GM18861 (cell line): ENCODE measurements at regions not wholly inside any gene's neighbourhood (a gene's known extent, or its start where the extent isn't known, plus 50 kb on each side); places are given as distances from the start of the nearest gene placed in this dataset.
"Not testable (repeated sequence)": the region's sequence is repeated elsewhere in the genome, so short reads cannot be mapped to it uniquely, and the experiment has no call there.

ENCODE experiments used
- ATAC-seq: cut with Tn5 transposase; IDR thresholded peaks from one replicate; pipeline ENCODE4 v1.9.1; 2021; ENCODE audit not compliant: unreplicated experiment

- no peak for ATAC-seq
Observed at GRCh38 chr4:137960371-137961050, 281.6 kb downstream of the SLC7A11 start.

- no peak for ATAC-seq
Observed at GRCh38 chr4:137957806-137958205, 284.3 kb downstream of the SLC7A11 start.

- ATAC-seq = no peak
Observed at GRCh38 chr4:137956256-137956655, 285.9 kb downstream of the SLC7A11 start.

DNA sequence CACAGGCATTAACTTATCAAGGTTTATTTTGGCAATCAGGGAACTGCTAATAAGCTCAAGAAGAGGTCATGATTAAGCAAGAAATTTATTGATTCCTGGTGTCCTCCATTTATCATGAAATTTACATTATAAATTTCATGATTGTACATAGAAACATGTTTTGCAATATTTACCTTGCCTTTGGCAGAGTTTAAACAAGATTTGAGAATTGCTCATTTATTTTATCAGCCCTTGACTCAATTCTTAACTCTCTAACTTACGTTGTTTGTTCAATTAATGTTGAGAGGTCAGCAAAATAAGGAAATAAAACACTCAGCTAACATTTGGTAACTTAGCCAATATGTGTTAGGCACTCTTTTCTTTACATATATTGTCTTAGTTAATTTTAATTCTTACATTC, 286.6 kb downstream of the SLC7A11 start:
- no peak for ATAC-seq

DNA sequence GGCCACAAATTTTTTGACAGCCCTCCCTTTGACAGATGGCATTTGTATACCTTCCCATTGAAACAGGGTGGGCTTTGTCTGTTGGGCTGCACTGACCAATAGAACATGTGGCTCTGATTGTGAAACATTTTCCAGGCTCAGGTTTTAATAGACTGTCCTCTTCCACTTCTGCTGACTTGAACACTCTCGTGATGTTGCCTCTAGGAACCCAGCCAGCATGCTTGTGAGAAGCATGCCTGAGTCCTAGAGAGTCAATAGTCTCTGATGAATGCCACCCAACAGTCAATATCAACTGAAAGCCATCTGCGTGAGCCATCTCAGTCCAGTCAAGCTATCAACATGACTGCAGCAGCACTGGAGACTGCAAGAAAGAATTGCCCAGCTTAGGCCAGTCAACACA, 290.0 kb downstream of the SLC7A11 start:
- no peak for ATAC-seq

GRCh38 chr4:137950286-137950685, 291.9 kb downstream of the SLC7A11 start:
- ATAC-seq = no peak

DNA sequence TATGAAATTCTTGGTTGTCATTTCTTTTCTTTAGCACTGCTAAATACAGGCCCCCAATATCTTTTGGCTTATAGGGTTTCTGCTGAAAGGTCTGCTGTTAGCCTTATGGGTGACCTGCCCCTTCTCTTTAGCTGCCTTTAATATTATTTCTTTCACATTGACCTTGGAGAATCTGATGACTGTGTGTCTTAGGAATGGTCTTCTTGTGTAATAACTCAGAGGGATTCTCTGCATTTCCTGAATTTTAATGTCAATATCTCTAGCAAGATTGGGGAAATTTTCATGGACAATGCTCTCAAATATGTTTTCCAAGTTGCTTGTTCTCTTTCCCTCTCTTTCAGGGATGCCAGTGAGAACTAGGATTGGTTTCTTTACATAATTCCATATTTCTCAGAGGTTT, 292.4 kb downstream of the SLC7A11 start:
- ATAC-seq = no peak

GRCh38 chr4:137946453-137947174, 295.5 kb downstream of the SLC7A11 start:
- ATAC-seq = no peak

DNA sequence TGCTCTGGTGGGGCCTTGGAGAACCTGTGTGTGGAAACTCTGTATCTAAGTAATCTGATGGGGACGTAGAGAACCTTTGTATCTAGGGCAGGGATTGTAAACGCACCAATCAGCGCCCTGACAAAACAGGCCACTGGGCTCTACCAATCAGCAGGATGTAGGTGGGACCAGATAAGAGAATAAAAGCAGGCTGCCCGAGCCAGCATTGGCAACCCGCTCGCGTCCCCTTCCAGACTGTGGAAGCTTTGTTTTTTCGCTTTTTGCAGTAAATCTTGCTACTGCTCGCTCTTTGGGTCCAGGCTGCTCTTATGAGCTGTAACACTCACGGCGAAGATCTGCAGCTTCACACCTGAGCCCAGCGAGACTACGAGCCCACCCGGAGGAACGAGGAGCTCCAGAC, 299.3 kb downstream of the SLC7A11 start:
- not testable (repeated sequence) for ATAC-seq

DNA sequence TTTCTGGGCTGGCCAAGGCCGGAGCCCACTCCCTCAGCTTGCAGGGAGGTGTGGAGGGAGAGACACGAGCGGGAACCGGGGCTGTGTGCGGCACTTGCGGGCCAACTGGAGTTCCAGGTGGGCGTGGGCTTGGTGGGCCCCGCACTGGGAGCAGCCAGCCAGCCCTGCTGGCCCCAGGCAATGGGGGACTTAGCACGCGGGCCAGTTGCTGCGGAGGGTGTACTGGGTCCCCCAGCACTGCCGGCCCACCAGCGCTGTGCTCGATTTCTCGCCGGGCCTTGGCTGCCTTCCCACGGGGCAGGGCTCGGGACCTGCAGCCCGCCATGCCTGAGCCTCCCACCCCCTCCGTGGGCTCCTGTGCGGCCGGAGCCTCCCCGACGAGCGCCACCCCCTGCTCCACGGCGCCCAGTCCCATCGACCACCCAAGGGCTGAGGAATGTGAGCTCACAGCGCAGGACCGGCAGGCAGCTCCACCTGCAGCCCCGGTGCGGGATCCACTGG, 300.1 kb downstream of the SLC7A11 start:
- ATAC-seq = not testable (repeated sequence)

DNA sequence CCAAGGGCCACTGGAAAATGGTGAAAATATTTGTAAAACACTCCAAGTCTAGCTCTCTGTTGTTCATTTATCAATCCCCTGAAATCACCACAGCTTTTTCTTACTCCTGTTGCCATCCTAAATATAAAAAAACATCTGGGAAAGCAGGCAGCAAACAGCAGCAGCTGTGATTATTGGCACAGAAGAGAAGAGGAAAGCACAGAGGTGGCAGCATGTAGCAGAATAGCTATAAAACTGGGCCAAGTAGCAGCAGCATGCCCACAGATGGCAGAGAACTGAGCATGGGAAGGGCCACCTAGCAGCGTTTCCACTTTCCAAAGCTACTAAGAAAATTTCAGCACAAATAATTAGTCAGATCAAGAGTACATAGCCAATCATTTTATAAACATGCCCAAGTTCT, 307.2 kb downstream of the SLC7A11 start:
- ATAC-seq = no peak

GRCh38 chr4:137934046-137934445, 308.1 kb downstream of the SLC7A11 start:
- ATAC-seq = no peak

GRCh38 chr4:137927972-137928371, 314.2 kb downstream of the SLC7A11 start:
- no peak for ATAC-seq

- ATAC-seq = peak; percentile 57
Observed at GRCh38 chr4:137923494-137923893, 318.7 kb downstream of the SLC7A11 start.

DNA sequence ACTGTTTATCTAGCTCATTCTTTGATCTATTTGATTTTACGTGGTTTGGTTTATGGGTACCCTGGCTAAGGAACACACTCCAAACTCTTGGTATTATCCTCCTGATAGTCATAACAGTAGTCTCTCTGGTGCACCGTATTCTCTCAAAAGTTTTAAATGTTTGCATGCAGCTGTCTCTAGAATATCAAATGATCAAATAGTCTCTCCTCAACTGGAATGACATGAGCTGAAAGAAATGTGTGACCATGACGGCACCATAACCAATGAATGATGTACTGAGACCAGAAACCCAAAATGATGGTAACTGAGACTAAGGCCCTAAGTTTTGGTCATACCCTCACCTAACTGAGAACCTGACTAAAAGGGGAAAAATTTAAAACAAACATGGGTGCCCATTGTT, 319.4 kb downstream of the SLC7A11 start:
- no peak for ATAC-seq

GRCh38 chr4:137909529-137910309, 332.4 kb downstream of the SLC7A11 start:
- ATAC-seq = no peak

GRCh38 chr4:137905930-137906329, 336.2 kb downstream of the SLC7A11 start:
- ATAC-seq = no peak

- ATAC-seq = no peak
Observed at GRCh38 chr4:137901114-137901513, 341.0 kb downstream of the SLC7A11 start.

DNA sequence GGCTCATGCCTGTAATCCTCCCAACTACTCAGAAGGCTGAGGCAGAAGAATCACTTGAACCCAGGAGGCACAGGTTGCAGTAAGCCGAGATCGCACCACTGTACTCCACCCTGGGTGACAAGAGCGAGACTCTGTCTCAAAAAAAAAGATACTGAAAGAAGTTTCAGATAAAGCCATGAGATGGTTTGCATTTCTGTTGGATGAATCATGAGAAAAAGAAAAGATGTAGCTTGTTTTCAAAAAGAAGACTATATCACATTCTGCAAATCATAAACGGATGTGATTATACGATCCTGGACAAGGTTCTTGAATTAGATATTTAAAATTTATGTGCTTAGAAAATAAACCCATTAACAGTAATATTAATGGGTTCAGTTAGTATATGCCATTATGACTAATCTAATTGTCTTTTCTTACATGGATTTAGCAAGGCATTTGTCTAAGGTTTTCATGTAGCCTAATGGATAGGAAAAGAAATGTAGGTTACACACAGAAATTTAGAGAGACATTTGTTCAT, 345.9 kb downstream of the SLC7A11 start:
- ATAC-seq = no peak

- ATAC-seq = not testable (repeated sequence)
Observed at GRCh38 chr4:137895515-137895914, 346.6 kb downstream of the SLC7A11 start.

- no peak for ATAC-seq
Observed at GRCh38 chr4:137892134-137892533, 350.0 kb downstream of the SLC7A11 start.
